HEK293 (cell line): ENCODE measurements at regions not wholly inside any gene's neighbourhood (a gene's known extent, or its start where the extent isn't known, plus 50 kb on each side); places are given as distances from the start of the nearest gene placed in this dataset.

Experiments used
- CTCF ChIA-PET: fragments of 350-600 bp; formaldehyde crosslinking; extraction: SDS; loops from one replicate; lab custom pipeline; 2021; ENCODE audit warnings: antibody characterized with exemption; lab: Yijun Ruan, JAX
- POLR2A ChIA-PET: fragments of 300-600 bp; formaldehyde crosslinking; extraction: SDS; loops from one replicate; lab custom pipeline; 2020; ENCODE audit warnings: antibody characterized with exemption, inconsistent platforms; lab: Yijun Ruan, JAX
- H3K27ac ChIP-seq: fragments of 200-500 bp; sonication (Bioruptor generic); 2 replicates; pipeline ENCODE4 v1.5.1; 2014; ENCODE audit warnings: low read depth, low read length, control low read depth, inconsistent platforms; ENCODE audit errors: extremely low read depth
- H3K36me3 ChIP-seq, 2 experiments: fragments of 200-500 bp in 1 of 2; sonication (Bioruptor generic) in 1 of 2; 1 replicate in 1 of 2; 2 replicates in 1 of 2; pipeline ENCODE4 v1.5.1; 2014 to 2017; ENCODE audit warnings: inconsistent platforms in 2 of 2, low read length in 2 of 2; ENCODE audit not compliant: control insufficient read depth in 2 of 2, insufficient read depth in 1 of 2
- H3K4me1 ChIP-seq: fragments of 200-500 bp; sonication (Bioruptor generic); 2 replicates; pipeline ENCODE4 v1.5.1; 2014; ENCODE audit warnings: mild to moderate bottlenecking, low read length, inconsistent platforms; ENCODE audit not compliant: control insufficient read depth, insufficient read depth
- H3K4me3 ChIP-seq: 2 replicates; pipeline ENCODE4 v1.5.1; 2011; ENCODE audit warnings: low read depth, mild to moderate bottlenecking, control low read depth, low read length, moderate library complexity
- H3K9me3 ChIP-seq: fragments of 200-500 bp; sonication (Bioruptor generic); 2 replicates; pipeline ENCODE4 v1.5.1; 2014; ENCODE audit warnings: low read depth, low read length, inconsistent platforms; ENCODE audit not compliant: control insufficient read depth, insufficient read depth
- ELK4 ChIP-seq: IDR thresholded peaks from 2 replicates; pipeline ENCODE4 v1.6.1; 2011; ENCODE audit warnings: mild to moderate bottlenecking, low read depth, low read length, borderline replicate concordance
- GFI1B ChIP-seq: fragments of 450-650 bp; formaldehyde crosslinking; IDR thresholded peaks from 2 replicates; pipeline ENCODE4 v1.5.1; 2016; ENCODE audit warnings: missing biosample characterization, missing genetic modification characterization
- HOXA7 ChIP-seq: sonication (generic); formaldehyde crosslinking; IDR thresholded peaks from 2 replicates; pipeline ENCODE4 v1.8.1; 2022; ENCODE audit warnings: missing genetic modification reagents, borderline replicate concordance
- SCRT2 ChIP-seq: fragments of 450-650 bp; formaldehyde crosslinking; IDR thresholded peaks from 2 replicates; pipeline ENCODE4 v1.5.1; 2016; ENCODE audit warnings: missing biosample characterization, missing genetic modification characterization
- ZBTB10 ChIP-seq: fragments of 450-650 bp; formaldehyde crosslinking; IDR thresholded peaks from 2 replicates; pipeline ENCODE4 v1.5.1; 2016; ENCODE audit warnings: missing biosample characterization, missing genetic modification characterization
- ZBTB49 ChIP-seq: fragments of 450-650 bp; formaldehyde crosslinking; IDR thresholded peaks from 2 replicates; pipeline ENCODE4 v1.5.1; 2016; ENCODE audit warnings: missing biosample characterization, missing genetic modification characterization, low read depth
- ZNF132 ChIP-seq: fragments of 450-650 bp; formaldehyde crosslinking; IDR thresholded peaks from 2 replicates; pipeline ENCODE4 v1.5.1; 2017; ENCODE audit warnings: missing biosample characterization, missing genetic modification characterization, borderline replicate concordance
- ZNF16 ChIP-seq: fragments of 450-650 bp; formaldehyde crosslinking; IDR thresholded peaks from 2 replicates; pipeline ENCODE4 v1.5.1; 2016; ENCODE audit warnings: low read depth, missing biosample characterization, missing genetic modification characterization
- ZNF211 ChIP-seq: fragments of 450-650 bp; formaldehyde crosslinking; IDR thresholded peaks from 2 replicates; pipeline ENCODE4 v1.5.1; 2016; ENCODE audit warnings: low read depth, missing biosample characterization, missing genetic modification characterization
- ZNF239 ChIP-seq: fragments of 450-650 bp; formaldehyde crosslinking; IDR thresholded peaks from 2 replicates; pipeline ENCODE4 v1.5.1; 2016; ENCODE audit warnings: missing biosample characterization, missing genetic modification characterization
- ZNF362 ChIP-seq: fragments of 450-650 bp; formaldehyde crosslinking; IDR thresholded peaks from 2 replicates; pipeline ENCODE4 v1.5.1; 2016; ENCODE audit warnings: missing biosample characterization, missing genetic modification characterization
- ZNF391 ChIP-seq: fragments of 450-650 bp; formaldehyde crosslinking; IDR thresholded peaks from 2 replicates; pipeline ENCODE4 v1.5.1; 2016; ENCODE audit warnings: low read depth, missing biosample characterization, missing genetic modification characterization, borderline replicate concordance
- ZNF426 ChIP-seq: fragments of 450-650 bp; formaldehyde crosslinking; IDR thresholded peaks from 2 replicates; pipeline ENCODE4 v1.5.1; 2017; ENCODE audit warnings: missing biosample characterization, missing genetic modification characterization, mild to moderate bottlenecking, inconsistent platforms, moderate library complexity
- ZNF514 ChIP-seq: fragments of 450-650 bp; formaldehyde crosslinking; IDR thresholded peaks from 2 replicates; pipeline ENCODE4 v1.5.1; 2016; ENCODE audit warnings: missing biosample characterization, missing genetic modification characterization
- ZNF548 ChIP-seq: fragments of 450-650 bp; formaldehyde crosslinking; IDR thresholded peaks from 2 replicates; pipeline ENCODE4 v1.5.1; 2016; ENCODE audit warnings: missing biosample characterization, missing genetic modification characterization
- ZNF555 ChIP-seq: fragments of 450-650 bp; formaldehyde crosslinking; conservative IDR thresholded peaks from 2 replicates; pipeline ENCODE4 v1.5.1; 2017; ENCODE audit warnings: missing biosample characterization, mild to moderate bottlenecking, missing genetic modification characterization, inconsistent platforms
- ZNF560 ChIP-seq: fragments of 450-650 bp; formaldehyde crosslinking; IDR thresholded peaks from 2 replicates; pipeline ENCODE4 v1.5.1; 2017; ENCODE audit warnings: missing biosample characterization, missing genetic modification characterization, borderline replicate concordance
- ZNF776 ChIP-seq: fragments of 450-650 bp; formaldehyde crosslinking; IDR thresholded peaks from 2 replicates; pipeline ENCODE4 v1.5.0; 2017; ENCODE audit warnings: missing biosample characterization, missing genetic modification characterization, borderline replicate concordance
- ZXDB ChIP-seq: fragments of 450-650 bp; formaldehyde crosslinking; IDR thresholded peaks from 2 replicates; pipeline ENCODE4 v1.5.1; 2016; ENCODE audit warnings: missing biosample characterization, missing genetic modification characterization
- TF ChIP-seq, protein P1 (sequence below): fragments of 450-650 bp; formaldehyde crosslinking; IDR thresholded peaks from 2 replicates; pipeline ENCODE4 v1.5.1; 2016; ENCODE audit warnings: missing biosample characterization, missing genetic modification characterization

DNA sequence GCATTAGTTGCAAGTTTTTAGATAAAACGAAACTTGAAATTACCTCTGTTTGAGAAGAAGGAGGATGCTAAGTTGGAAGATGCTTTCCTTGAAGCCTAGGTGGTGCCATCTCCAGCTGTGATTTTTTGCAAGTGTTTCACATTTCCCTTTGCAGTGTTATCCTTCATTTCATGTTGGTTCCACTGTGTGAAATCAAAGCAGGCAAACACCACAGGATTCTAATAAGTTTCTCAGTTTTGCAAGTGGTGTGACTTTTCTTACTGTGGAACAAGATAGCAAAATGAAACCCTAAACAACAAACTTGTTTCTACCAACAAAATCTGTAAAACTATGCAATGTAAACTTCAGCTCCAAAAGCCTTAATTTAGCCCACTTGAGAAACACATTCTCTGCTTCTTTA is 260.9 kb downstream of the OXSM start:
- no peaks in the 10 kb centered on the region for H3K36me3 ChIP-seq
- ChIA-PET CTCF (no interaction called here), POLR2A (no interaction called here)
- H3K27ac ChIP-seq = no peak overlapping the region
- no peaks in the 10 kb centered on the region for H3K4me1 ChIP-seq
- no peaks in the 10 kb centered on the region for H3K9me3 ChIP-seq
- TF ChIP-seq ZNF211 (no peak), ZNF362 (no peak), ZNF239 (tag by site-specific recombination) (no peak), ZXDB (tag by site-specific recombination) (no peak), ZNF132 (no peak)
- no peak overlapping the region for H3K4me3 ChIP-seq

GRCh38 chr3:26058901-26059321 is 269.0 kb downstream of the OXSM start:
- TF ChIP-seq ZBTB10 (tag by site-specific recombination) (no peak), ZNF560 (no peak), ZNF426 (no peak), ELK4 (no peak), SCRT2 (tag by site-specific recombination) (no peak), ZNF548 (tag by site-specific recombination) (no peak), ZNF16 (tag by site-specific recombination) (no peak)
- TF ChIP-seq, protein P1, sequence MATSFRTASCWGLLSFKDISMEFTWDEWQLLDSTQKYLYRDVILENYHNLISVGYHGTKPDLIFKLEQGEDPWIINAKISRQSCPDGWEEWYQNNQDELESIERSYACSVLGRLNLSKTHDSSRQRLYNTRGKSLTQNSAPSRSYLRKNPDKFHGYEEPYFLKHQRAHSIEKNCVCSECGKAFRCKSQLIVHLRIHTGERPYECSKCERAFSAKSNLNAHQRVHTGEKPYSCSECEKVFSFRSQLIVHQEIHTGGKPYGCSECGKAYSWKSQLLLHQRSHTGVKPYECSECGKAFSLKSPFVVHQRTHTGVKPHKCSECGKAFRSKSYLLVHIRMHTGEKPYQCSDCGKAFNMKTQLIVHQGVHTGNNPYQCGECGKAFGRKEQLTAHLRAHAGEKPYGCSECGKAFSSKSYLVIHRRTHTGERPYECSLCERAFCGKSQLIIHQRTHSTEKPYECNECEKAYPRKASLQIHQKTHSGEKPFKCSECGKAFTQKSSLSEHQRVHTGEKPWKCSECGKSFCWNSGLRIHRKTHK (tag by site-specific recombination) = no peak
- no peaks in the 10 kb centered on the region for H3K4me1 ChIP-seq
- H3K4me3 ChIP-seq = no peak overlapping the region
- no peak overlapping the region for H3K27ac ChIP-seq
- H3K9me3 ChIP-seq = no peaks in the 10 kb centered on the region
- ChIA-PET CTCF (no interaction called here), POLR2A (no interaction called here)
- no peaks in the 10 kb centered on the region for H3K36me3 ChIP-seq

- CTCF ChIA-PET = no interaction called here
- Histone ChIP-seq H3K27ac (no peak overlapping the region), H3K36me3 (no peaks in the 10 kb centered on the region), H3K4me3 (no peak overlapping the region), H3K4me1 (no peaks in the 10 kb centered on the region), H3K9me3 (no peaks in the 10 kb centered on the region)
- TF ChIP-seq ZBTB49 (tag by site-specific recombination) (no peak), HOXA7 (no peak), ZNF391 (no peak), ZNF555 (tag by site-specific recombination) (no peak), ZNF776 (tag by site-specific recombination) (no peak), ZNF211 (no peak), ZNF514 (no peak), GFI1B (tag by site-specific recombination) (no peak)
- POLR2A ChIA-PET = no interaction called here
These were observed 272.1 kb downstream of the OXSM start for GRCh38 chr3:26061947-26062346.
